Mesenchymal stem cell (in vitro differentiated cells and primary cell): ENCODE measurements at regions not wholly inside any gene's neighbourhood (a gene's known extent, or its start where the extent isn't known, plus 50 kb on each side); places are given as distances from the start of the nearest gene placed in this dataset.

ENCODE experiments used
- DNase-seq: peaks from one replicate; pipeline ENCODE4 v3.0.0-alpha.2; 2013
- H2AFZ ChIP-seq: one replicate; pipeline ENCODE4 v1.6.1; 2013; ENCODE audit warnings: low read depth, mild to moderate bottlenecking, control low read depth, inconsistent platforms, low read length, moderate library complexity
- H2AK5ac ChIP-seq: 2 replicates; pipeline ENCODE4 v1.6.1; 2013; ENCODE audit warnings: low read length, moderate library complexity, mild to moderate bottlenecking, inconsistent platforms; ENCODE audit not compliant: severe bottlenecking
- H2BK120ac ChIP-seq: one replicate; pipeline ENCODE4 v1.6.1; 2013; ENCODE audit warnings: low read depth, mild to moderate bottlenecking, inconsistent platforms, low read length, moderate library complexity
- H2BK12ac ChIP-seq, 2 experiments: one replicate each; pipeline ENCODE4 v1.6.1; 2013; ENCODE audit warnings: inconsistent platforms in 2 of 2, low read length in 2 of 2, mild to moderate bottlenecking in 2 of 2, moderate library complexity in 2 of 2, control low read depth in 1 of 2
- H2BK15ac ChIP-seq: one replicate; pipeline ENCODE4 v1.6.1; 2013; ENCODE audit warnings: mild to moderate bottlenecking, low read depth, inconsistent platforms; ENCODE audit not compliant: poor library complexity, severe bottlenecking
- H2BK5ac ChIP-seq: 2 replicates; pipeline ENCODE4 v1.6.1; 2013; ENCODE audit warnings: low read depth, mild to moderate bottlenecking, low read length, control low read depth, inconsistent platforms; ENCODE audit not compliant: poor library complexity, severe bottlenecking
- H3K14ac ChIP-seq, 2 experiments: one replicate each; pipeline ENCODE4 v1.6.1; 2013; ENCODE audit warnings: inconsistent platforms in 2 of 2, low read length in 2 of 2, control low read depth in 1 of 2, mild to moderate bottlenecking in 1 of 2, moderate library complexity in 1 of 2
- H3K18ac ChIP-seq, 2 experiments: one replicate each; pipeline ENCODE4 v1.6.1; 2013; ENCODE audit warnings: inconsistent platforms in 2 of 2, low read length in 2 of 2, control low read depth in 1 of 2, low read depth in 1 of 2, mild to moderate bottlenecking in 1 of 2
- H3K23ac ChIP-seq, 2 experiments: one replicate each; pipeline ENCODE4 v1.6.1; 2013; ENCODE audit warnings: inconsistent platforms in 2 of 2, low read length in 2 of 2, mild to moderate bottlenecking in 2 of 2, moderate library complexity in 2 of 2, control low read depth in 1 of 2
- H3K27ac ChIP-seq: 2 replicates; pipeline ENCODE4 v1.5.1; 2013; ENCODE audit warnings: mild to moderate bottlenecking, moderate library complexity, low read length, control low read depth, inconsistent platforms; ENCODE audit not compliant: poor library complexity, severe bottlenecking
- H3K27me3 ChIP-seq, 2 experiments: 2 replicates each; pipeline versions ENCODE4 v1.6.1 to v1.7.0; 2013; ENCODE audit warnings: low read length in 2 of 2, mild to moderate bottlenecking in 2 of 2, moderate library complexity in 2 of 2, control low read depth in 1 of 2, inconsistent platforms in 1 of 2; ENCODE audit not compliant: control insufficient read depth in 1 of 2, insufficient read depth in 1 of 2
- H3K36me3 ChIP-seq, 2 experiments: 2 replicates each; pipeline versions ENCODE4 v1.6.1 to v1.7.0; 2013; ENCODE audit warnings: low read length in 2 of 2, control low read depth in 1 of 2, inconsistent platforms in 1 of 2, low read depth in 1 of 2, mild to moderate bottlenecking in 1 of 2; ENCODE audit not compliant: insufficient read depth in 2 of 2, control insufficient read depth in 1 of 2
- H3K4ac ChIP-seq, 2 experiments: one replicate each; pipeline ENCODE4 v1.6.1; 2013; ENCODE audit warnings: inconsistent platforms in 2 of 2, low read length in 2 of 2, mild to moderate bottlenecking in 2 of 2, moderate library complexity in 2 of 2, control low read depth in 1 of 2, low read depth in 1 of 2
- H3K4me1 ChIP-seq: 2 replicates; pipeline ENCODE4 v1.6.1; 2013; ENCODE audit warnings: low read depth, low read length, control low read depth; ENCODE audit not compliant: control insufficient read depth, insufficient read depth
- H3K4me2 ChIP-seq: 2 replicates; pipeline ENCODE4 v1.6.1; 2013; ENCODE audit warnings: low read length, mild to moderate bottlenecking, inconsistent platforms; ENCODE audit not compliant: poor library complexity, severe bottlenecking
- H3K4me3 ChIP-seq, 2 experiments: 2 replicates each; pipeline versions ENCODE4 v1.5.1 to v1.7.0; 2013; ENCODE audit warnings: low read length in 2 of 2, mild to moderate bottlenecking in 2 of 2, control low read depth in 1 of 2, low read depth in 1 of 2; ENCODE audit not compliant: insufficient read depth in 1 of 2
- H3K79me1 ChIP-seq: replicated peaks from 2 replicates; pipeline ENCODE4 v1.6.1; 2013; ENCODE audit warnings: mild to moderate bottlenecking, control low read depth, low read length, inconsistent platforms; ENCODE audit not compliant: poor library complexity, severe bottlenecking
- H3K9ac ChIP-seq: 2 replicates; pipeline ENCODE4 v1.7.0; 2013; ENCODE audit warnings: mild to moderate bottlenecking, low read length, moderate library complexity
- H3K9me3 ChIP-seq: 2 replicates; pipeline ENCODE4 v1.7.0; 2013; ENCODE audit warnings: mild to moderate bottlenecking, low read length; ENCODE audit not compliant: control insufficient read depth
- H4K8ac ChIP-seq: one replicate; pipeline ENCODE4 v1.6.1; 2013; ENCODE audit warnings: inconsistent platforms, mild to moderate bottlenecking, low read length, moderate library complexity
- H4K91ac ChIP-seq: one replicate; pipeline ENCODE4 v1.6.1; 2013; ENCODE audit warnings: mild to moderate bottlenecking, low read length, inconsistent platforms
- WGBS: methylation state at CpG from one replicate; pipeline ENCODE4 v1.1.7; 2013; ENCODE audit warnings: mixed read lengths; 5-methylcytosine and 5-hydroxymethylcytosine counted together

DNA sequence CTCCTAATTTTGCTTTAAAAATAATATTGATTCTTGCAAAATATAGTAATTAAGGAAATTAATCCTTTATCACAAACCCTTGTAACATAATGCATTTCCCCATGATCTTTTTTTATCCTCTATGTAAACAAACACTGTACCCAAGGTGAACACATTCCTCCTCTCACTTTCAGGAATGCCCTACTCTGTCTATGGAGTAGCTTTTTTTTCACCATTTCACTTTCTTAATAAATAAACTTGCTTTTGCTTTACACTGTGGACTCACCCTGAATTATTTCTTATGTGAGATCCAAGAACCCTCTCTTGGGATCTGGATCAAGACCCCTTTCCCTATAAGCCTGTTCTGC is 90.5 kb upstream of the LRRN1 start:
- no peak overlapping the region for H3K4ac ChIP-seq
- H3K9ac ChIP-seq = no peak overlapping the region
- H2BK5ac ChIP-seq = no peak overlapping the region
- no peak overlapping the region for H3K18ac ChIP-seq
- no peak overlapping the region for H3K4me3 ChIP-seq
- no peak overlapping the region for H2BK120ac ChIP-seq
- no peak overlapping the region for H3K23ac ChIP-seq
- H3K4me1 ChIP-seq = no peaks in the 10 kb centered on the region
- no peak overlapping the region for H2BK15ac ChIP-seq
- H2AK5ac ChIP-seq = no peak overlapping the region
- H3K79me1 ChIP-seq = no peaks in the 10 kb centered on the region
- no peak overlapping the region for H2AFZ ChIP-seq
- no peaks in the 10 kb centered on the region for H3K36me3 ChIP-seq
- H3K27me3 ChIP-seq = no peaks in the 10 kb centered on the region
- H4K8ac ChIP-seq = no peak overlapping the region
- H3K9me3 ChIP-seq = peaks cover 4% of the 10 kb centered on the region
- no peak overlapping the region for H3K4me2 ChIP-seq
- no peak overlapping the region for H3K27ac ChIP-seq
- no peak overlapping the region for H3K14ac ChIP-seq
- no peak for DNase-seq
- no peak overlapping the region for H4K91ac ChIP-seq
- H2BK12ac ChIP-seq = no peak overlapping the region

DNA sequence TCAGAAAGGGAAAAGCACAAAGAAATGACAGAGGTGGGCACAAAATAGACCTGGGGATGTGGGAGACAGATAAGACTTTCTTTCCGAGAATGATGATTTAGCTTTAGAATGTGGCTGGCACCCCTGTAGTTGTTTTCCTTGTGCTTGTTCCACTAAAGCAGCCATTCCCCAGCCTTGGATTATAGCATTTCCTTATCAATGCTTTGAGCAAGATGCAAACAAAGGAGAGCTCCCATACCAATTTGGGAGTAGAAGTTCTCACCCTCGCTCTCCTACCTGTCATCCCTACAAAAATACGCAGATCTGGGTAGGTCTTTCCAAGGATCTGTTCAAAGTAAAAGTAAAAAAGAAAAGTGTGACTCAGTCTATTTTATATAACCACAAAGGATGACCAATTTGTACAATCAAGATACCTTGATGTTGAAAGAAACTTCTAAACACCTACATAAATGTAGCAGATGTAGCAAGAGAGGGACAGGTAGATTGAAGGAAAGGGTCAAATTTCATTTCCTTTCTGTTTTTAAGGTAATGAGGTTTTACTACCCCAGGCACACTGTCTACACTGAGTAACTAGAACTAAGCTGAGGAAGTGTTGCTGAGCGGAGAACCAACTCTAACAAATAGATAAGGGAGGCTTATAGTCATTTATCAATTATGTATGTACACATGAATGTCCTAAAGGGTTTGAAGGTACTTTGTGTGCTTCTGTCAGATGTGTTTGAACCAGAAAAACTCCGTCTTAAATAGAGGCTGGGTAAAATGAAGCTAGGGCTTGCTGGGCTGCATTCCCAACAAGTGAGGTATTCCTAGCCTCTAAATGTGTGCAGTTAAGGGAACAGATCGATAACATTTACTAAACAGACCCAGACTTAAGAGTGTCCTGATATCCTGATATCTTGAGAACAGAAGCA is 91.1 kb upstream of the LRRN1 start:
- H3K18ac ChIP-seq = no peak overlapping the region
- H4K8ac ChIP-seq = no peak overlapping the region
- no peak overlapping the region for H2BK5ac ChIP-seq
- no peak for DNase-seq
- H2AK5ac ChIP-seq = no peak overlapping the region
- no peaks in the 10 kb centered on the region for H3K36me3 ChIP-seq
- no peaks in the 10 kb centered on the region for H3K4me1 ChIP-seq
- no peak overlapping the region for H2BK120ac ChIP-seq
- H3K23ac ChIP-seq = no peak overlapping the region
- H3K27ac ChIP-seq = no peak overlapping the region
- H3K79me1 ChIP-seq = no peaks in the 10 kb centered on the region
- H2BK15ac ChIP-seq = no peak overlapping the region
- H3K4me2 ChIP-seq = no peak overlapping the region
- H3K14ac ChIP-seq = no peak overlapping the region
- no peak overlapping the region for H2BK12ac ChIP-seq
- H3K27me3 ChIP-seq = no peaks in the 10 kb centered on the region
- no peak overlapping the region for H3K4ac ChIP-seq
- no peak overlapping the region for H2AFZ ChIP-seq
- H3K9ac ChIP-seq = no peak overlapping the region
- no peaks in the 10 kb centered on the region for H3K9me3 ChIP-seq
- no peak overlapping the region for H3K4me3 ChIP-seq
- WGBS = 43% methylated on average over 2 of the region's 6 CpGs
- H4K91ac ChIP-seq = no peak overlapping the region

GRCh38 chr3:3705090-3705775 is 94.0 kb upstream of the LRRN1 start:
- Histone ChIP-seq H4K8ac (no peak overlapping the region), H3K18ac (no peak overlapping the region), H3K4me3 (no peak overlapping the region), H3K9ac (no peak overlapping the region), H3K23ac (no peak overlapping the region), H2AK5ac (no peak overlapping the region), H3K4me1 (no peaks in the 10 kb centered on the region), H2BK15ac (no peak overlapping the region), H2BK5ac (no peak overlapping the region), H2BK120ac (no peak overlapping the region), H3K4ac (no peak overlapping the region), H3K27me3 (no peaks in the 10 kb centered on the region), H3K4me2 (no peak overlapping the region), H3K9me3 (peaks cover 6% of the 10 kb centered on the region), H3K36me3 (no peaks in the 10 kb centered on the region), H4K91ac (no peak overlapping the region), H3K14ac (no peak overlapping the region), H2AFZ (no peak overlapping the region), H2BK12ac (no peak overlapping the region), H3K79me1 (no peaks in the 10 kb centered on the region), H3K27ac (no peak overlapping the region)
- DNase-seq = no peak
- WGBS = 44% methylated on average over 5 of the region's 6 CpGs

DNA sequence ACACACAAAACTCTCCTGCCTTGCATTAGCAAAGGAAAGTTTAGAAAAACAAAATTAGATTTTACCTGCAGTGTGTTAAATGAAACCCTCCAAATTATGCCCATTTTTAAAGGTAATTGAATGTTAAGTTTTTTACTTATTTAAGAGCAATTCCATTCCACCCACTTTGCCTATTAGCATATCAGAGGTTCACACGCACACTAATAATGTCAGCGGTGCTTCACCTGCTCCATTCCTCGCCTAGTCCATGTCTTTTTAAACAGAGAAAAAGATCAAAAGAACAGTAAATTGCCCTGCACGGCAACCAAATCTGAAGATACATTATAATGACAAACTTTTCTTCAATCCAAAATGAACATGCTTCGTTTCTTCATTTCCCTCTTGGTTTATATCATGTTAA is 97.3 kb upstream of the LRRN1 start:
- Histone ChIP-seq H3K9ac (no peak overlapping the region), H3K9me3 (peaks cover 12% of the 10 kb centered on the region), H2AFZ (no peak overlapping the region), H3K4me2 (no peak overlapping the region), H4K91ac (no peak overlapping the region), H3K4me3 (no peak overlapping the region), H3K27ac (no peak overlapping the region), H3K4me1 (no peaks in the 10 kb centered on the region), H3K79me1 (no peaks in the 10 kb centered on the region), H3K23ac (no peak overlapping the region), H3K27me3 (no peaks in the 10 kb centered on the region), H4K8ac (no peak overlapping the region), H2BK15ac (no peak overlapping the region), H2BK120ac (no peak overlapping the region), H3K36me3 (no peaks in the 10 kb centered on the region), H2BK12ac (no peak overlapping the region), H3K14ac (no peak overlapping the region), H2AK5ac (no peak overlapping the region), H3K18ac (no peak overlapping the region), H3K4ac (no peak overlapping the region), H2BK5ac (no peak overlapping the region)
- 81% methylated on average over 5 of the region's 5 CpGs for WGBS
- DNase-seq = no peak
